Vagina (tissue), 2 donors: ENCODE measurements at regions not wholly inside any gene's neighbourhood (a gene's known extent, or its start where the extent isn't known, plus 50 kb on each side); places are given as distances from the start of the nearest gene placed in this dataset.

Experiments used
- CTCF ChIP-seq, 3 experiments: fragments of 450-650 bp in 2 of 3; fragments of 200-600 bp in 1 of 3; sonication (generic) in 1 of 3; IDR thresholded peaks; one replicate each; pipeline ENCODE4 v1.5.1; 2017 to 2019; ENCODE audit warnings: antibody characterized with exemption in 3 of 3, mild to moderate bottlenecking in 2 of 3, moderate library complexity in 2 of 3
- POLR2A ChIP-seq, 2 donors: fragments of 450-650 bp; IDR thresholded peaks; one replicate each; pipeline ENCODE4 v1.6.1; 2017; ENCODE audit warnings: antibody characterized with exemption in 2 of 2, mild to moderate bottlenecking in 2 of 2, moderate library complexity in 2 of 2
- POLR2AphosphoS5 ChIP-seq, 2 donors: sonication (generic); formaldehyde crosslinking; IDR thresholded peaks; one replicate each; pipeline ENCODE4 v1.9.0; 2017; ENCODE audit warnings: antibody characterized with exemption in 2 of 2, mild to moderate bottlenecking in 2 of 2, low read depth in 1 of 2; ENCODE audit not compliant: insufficient read depth in 1 of 2

DNA sequence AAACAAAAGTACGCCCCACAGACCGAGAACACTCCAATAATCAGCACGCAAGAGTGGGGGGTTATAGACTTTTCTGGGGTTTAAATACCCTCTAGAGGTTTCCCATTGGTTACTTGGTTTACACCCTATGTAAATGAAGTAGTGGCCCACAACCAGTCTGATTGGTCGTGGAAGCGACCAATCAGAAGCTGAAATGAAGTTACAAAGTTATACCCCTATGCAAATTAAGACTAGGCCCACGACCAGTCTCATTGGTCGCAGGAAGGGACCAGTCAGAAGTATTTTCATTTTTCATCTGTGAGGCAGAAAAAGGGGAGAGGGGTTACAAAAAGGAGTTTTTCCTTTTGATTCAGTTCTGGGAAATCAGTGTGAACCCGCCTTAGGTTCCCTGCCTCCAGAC, 55.3 kb upstream of the YWHAQ start:
- TF ChIP-seq POLR2A (IDR thresholded peaks at IDR 0.05), result no peak
- TF ChIP-seq CTCF (IDR thresholded peaks at IDR 0.05), result no peak
- no peak for TF ChIP-seq POLR2AphosphoS5 (IDR thresholded peaks at IDR 0.05; ENCODE audit: insufficient read depth in 1 of 2, low read depth in 1 of 2)
